Mucosa of stomach (tissue), 1 donor: ENCODE measurements at regions not wholly inside any gene's neighbourhood (a gene's known extent, or its start where the extent isn't known, plus 50 kb on each side); places are given as distances from the start of the nearest gene placed in this dataset.

Experiments used
- H3K27me3 ChIP-seq: one replicate; pipeline ENCODE4 v1.7.0; 2013; ENCODE audit warnings: mild to moderate bottlenecking, low read length; ENCODE audit not compliant: control insufficient read depth, insufficient read depth
- H3K36me3 ChIP-seq: one replicate; pipeline ENCODE4 v1.7.0; 2013; ENCODE audit warnings: low read length; ENCODE audit not compliant: control insufficient read depth, insufficient read depth
- H3K4me1 ChIP-seq: one replicate; pipeline ENCODE4 v1.7.0; 2013; ENCODE audit warnings: mild to moderate bottlenecking, low read length; ENCODE audit not compliant: control insufficient read depth, insufficient read depth
- H3K4me3 ChIP-seq: one replicate; pipeline ENCODE4 v1.7.0; 2013; ENCODE audit warnings: low read length
- H3K9ac ChIP-seq: one replicate; pipeline ENCODE4 v1.7.0; 2013; ENCODE audit warnings: mild to moderate bottlenecking, low read length, moderate library complexity
- H3K9me3 ChIP-seq: one replicate; pipeline ENCODE4 v1.7.0; 2013; ENCODE audit warnings: mild to moderate bottlenecking, low read length, moderate library complexity; ENCODE audit not compliant: control insufficient read depth
- donor health status: Pancreatic carcinoma.

DNA sequence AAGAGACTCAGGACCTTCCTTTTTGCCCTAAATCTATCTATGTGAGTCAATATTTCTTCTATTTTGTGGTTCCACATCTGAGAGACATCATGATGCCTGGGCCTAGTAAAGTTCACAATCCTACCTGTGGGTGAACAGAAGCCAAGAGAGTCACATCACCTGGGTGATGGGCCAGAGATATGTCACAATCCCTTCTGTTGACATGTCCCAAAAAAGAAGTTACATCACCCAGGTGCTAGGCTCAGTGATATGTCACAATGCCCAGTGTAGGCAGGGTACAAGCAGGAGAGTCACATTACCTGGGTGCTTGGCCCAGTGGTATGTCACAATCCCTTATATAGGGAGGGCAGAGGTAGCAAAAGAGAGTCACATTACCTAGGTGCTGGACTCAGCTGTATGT lies 2101.9 kb downstream of the TP53TG3F start:
- Histone ChIP-seq H3K36me3 (no peaks in the 10 kb centered on the region), H3K4me1 (no peaks in the 10 kb centered on the region), H3K9me3 (no peaks in the 10 kb centered on the region), H3K27me3 (no peaks in the 10 kb centered on the region), H3K4me3 (no peak overlapping the region), H3K9ac (no peak overlapping the region)

DNA sequence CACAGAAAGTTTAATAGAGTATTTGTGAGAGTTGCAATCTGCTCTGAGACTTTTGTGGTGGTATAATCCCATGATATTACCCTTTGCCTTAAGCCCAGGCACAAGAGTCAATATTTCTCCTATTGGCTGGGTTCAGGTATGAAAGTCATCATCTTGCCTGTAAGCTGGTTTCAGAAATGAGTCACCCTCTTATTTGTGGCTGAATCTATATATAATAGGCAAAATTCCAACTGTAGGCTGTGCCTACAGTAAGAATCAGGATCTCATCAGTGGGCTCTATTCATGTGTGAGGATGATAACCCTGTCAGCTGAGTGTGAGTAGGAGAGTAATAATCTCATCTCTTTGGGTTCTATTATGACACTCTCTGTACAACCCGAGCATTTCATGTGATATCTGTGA lies 2103.1 kb downstream of the TP53TG3F start:
- no peaks in the 10 kb centered on the region for H3K27me3 ChIP-seq
- no peak overlapping the region for H3K9ac ChIP-seq
- no peaks in the 10 kb centered on the region for H3K36me3 ChIP-seq
- H3K4me1 ChIP-seq = no peaks in the 10 kb centered on the region
- no peaks in the 10 kb centered on the region for H3K9me3 ChIP-seq
- H3K4me3 ChIP-seq = no peak overlapping the region

GRCh38 chr16:35562919-35563318 lies 2103.5 kb downstream of the TP53TG3F start:
- Histone ChIP-seq H3K4me1 (no peaks in the 10 kb centered on the region), H3K27me3 (no peaks in the 10 kb centered on the region), H3K9ac (no peak overlapping the region), H3K9me3 (no peaks in the 10 kb centered on the region), H3K4me3 (no peak overlapping the region), H3K36me3 (no peaks in the 10 kb centered on the region)

DNA sequence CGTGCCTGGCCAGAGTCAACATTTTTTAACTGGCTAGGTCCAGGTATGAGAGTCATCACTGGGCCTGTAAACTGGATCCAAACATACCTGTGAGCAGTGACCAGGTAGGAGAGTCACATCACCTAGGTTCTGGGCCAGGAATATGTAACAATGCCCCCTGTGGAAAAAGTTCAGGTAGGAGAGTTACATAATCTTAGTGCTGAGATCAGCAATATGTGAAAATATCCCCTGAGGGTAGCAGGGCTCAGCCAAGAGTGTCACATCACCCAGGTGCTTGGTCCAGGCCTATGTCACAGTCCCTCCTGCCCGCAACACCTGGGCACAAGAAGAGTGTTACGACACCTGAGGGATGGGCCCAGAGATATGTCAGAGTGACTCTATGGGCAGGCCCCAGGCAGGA lies 2104.7 kb downstream of the TP53TG3F start:
- Histone ChIP-seq H3K4me1 (no peaks in the 10 kb centered on the region), H3K4me3 (no peak overlapping the region), H3K27me3 (no peaks in the 10 kb centered on the region), H3K9me3 (no peaks in the 10 kb centered on the region), H3K9ac (no peak overlapping the region), H3K36me3 (no peaks in the 10 kb centered on the region)

- no peaks in the 10 kb centered on the region for H3K9me3 ChIP-seq
- H3K4me3 ChIP-seq = no peak overlapping the region
- no peak overlapping the region for H3K9ac ChIP-seq
- H3K27me3 ChIP-seq = no peaks in the 10 kb centered on the region
- no peaks in the 10 kb centered on the region for H3K4me1 ChIP-seq
- no peaks in the 10 kb centered on the region for H3K36me3 ChIP-seq
These were observed 2105.5 kb downstream of the TP53TG3F start for GRCh38 chr16:35564889-35565288.

DNA sequence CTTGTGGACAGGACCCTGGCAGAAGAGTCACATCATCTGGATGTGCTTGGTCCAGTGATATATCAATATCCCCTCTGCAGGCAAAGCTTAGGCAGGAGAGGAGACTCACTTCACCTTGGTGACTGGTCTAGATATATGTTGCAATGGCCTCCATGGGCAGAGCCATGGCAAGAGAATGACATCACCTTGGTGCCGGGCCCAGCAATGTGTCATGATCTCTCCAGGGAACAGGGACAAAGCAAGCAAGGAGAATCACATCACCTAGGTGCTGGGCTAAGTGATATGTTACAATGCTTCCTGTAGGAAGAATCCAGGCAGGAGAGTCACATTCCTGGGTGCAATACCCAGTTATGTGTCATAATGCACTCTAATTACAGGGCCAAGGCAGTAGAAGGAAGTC lies 2106.2 kb downstream of the TP53TG3F start:
- no peaks in the 10 kb centered on the region for H3K9me3 ChIP-seq
- no peaks in the 10 kb centered on the region for H3K27me3 ChIP-seq
- H3K36me3 ChIP-seq = no peaks in the 10 kb centered on the region
- no peaks in the 10 kb centered on the region for H3K4me1 ChIP-seq
- no peak overlapping the region for H3K9ac ChIP-seq
- H3K4me3 ChIP-seq = no peak overlapping the region

DNA sequence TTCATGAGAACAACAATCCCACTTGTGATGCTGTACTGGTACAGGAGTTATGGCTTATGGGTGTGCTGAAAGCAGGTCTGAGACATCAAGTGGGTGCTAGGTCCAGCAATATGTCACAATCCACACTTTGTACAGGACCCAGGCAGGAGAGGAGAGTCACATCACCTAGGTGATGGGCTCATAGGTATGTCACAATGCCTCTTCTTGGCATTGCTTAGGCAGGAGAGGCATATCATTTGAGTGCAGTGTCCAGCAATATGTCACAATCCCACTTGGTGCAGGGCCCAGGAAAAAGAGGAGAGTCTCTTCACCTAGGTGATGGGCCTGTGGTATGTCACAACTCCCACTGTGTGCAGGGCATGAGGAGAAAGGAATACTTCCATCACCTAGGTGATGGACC lies 2110.0 kb downstream of the TP53TG3F start:
- H3K36me3 ChIP-seq = no peaks in the 10 kb centered on the region
- no peak overlapping the region for H3K9ac ChIP-seq
- no peaks in the 10 kb centered on the region for H3K27me3 ChIP-seq
- H3K9me3 ChIP-seq = no peaks in the 10 kb centered on the region
- H3K4me3 ChIP-seq = no peak overlapping the region
- no peaks in the 10 kb centered on the region for H3K4me1 ChIP-seq

DNA sequence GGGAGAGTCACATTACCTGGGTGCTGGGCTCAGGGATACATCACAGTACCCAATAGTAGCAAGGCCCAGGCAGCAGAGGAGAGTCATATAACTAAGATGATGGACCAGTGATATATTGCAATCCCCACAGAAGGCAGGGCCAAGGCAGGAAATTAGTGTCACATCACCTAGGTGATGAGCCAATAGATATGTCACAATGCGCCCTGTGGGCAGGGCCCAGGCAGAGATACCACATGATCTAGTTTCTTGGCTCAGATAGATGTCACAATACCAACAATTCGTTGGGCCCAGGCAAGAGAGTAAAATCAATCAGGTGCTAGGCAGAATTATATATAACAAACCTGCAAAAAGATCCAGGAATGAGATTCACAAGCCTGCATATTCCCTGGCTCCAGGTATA lies 2111.5 kb downstream of the TP53TG3F start:
- Histone ChIP-seq H3K4me1 (no peaks in the 10 kb centered on the region), H3K27me3 (no peaks in the 10 kb centered on the region), H3K9me3 (no peaks in the 10 kb centered on the region), H3K36me3 (no peaks in the 10 kb centered on the region), H3K4me3 (no peak overlapping the region), H3K9ac (no peak overlapping the region)

DNA sequence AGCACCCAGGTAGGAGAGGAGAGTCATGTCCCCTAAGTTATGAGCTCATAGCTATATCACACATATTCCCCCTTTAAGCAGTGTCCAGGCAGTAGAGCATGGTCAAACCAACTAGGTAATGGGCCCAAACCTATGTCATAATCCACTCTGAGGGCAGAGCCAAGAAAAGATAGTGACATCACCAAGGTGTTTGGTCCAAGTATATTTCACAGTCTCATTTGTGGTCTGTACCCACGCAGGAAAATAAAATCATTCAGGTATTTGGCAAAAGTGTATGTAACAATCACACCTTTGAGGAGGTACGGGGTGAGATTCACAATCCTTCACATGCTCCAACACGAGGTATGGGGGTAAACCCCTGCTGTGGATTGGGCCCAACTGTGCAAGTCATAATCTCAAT lies 2112.8 kb downstream of the TP53TG3F start:
- Histone ChIP-seq H3K4me1 (no peaks in the 10 kb centered on the region), H3K9ac (no peak overlapping the region), H3K9me3 (no peaks in the 10 kb centered on the region), H3K27me3 (no peaks in the 10 kb centered on the region), H3K4me3 (no peak overlapping the region), H3K36me3 (no peaks in the 10 kb centered on the region)

GRCh38 chr16:35573407-35573806 lies 2114.0 kb downstream of the TP53TG3F start:
- H3K27me3 ChIP-seq = no peaks in the 10 kb centered on the region
- H3K4me3 ChIP-seq = no peak overlapping the region
- H3K9me3 ChIP-seq = no peaks in the 10 kb centered on the region

DNA sequence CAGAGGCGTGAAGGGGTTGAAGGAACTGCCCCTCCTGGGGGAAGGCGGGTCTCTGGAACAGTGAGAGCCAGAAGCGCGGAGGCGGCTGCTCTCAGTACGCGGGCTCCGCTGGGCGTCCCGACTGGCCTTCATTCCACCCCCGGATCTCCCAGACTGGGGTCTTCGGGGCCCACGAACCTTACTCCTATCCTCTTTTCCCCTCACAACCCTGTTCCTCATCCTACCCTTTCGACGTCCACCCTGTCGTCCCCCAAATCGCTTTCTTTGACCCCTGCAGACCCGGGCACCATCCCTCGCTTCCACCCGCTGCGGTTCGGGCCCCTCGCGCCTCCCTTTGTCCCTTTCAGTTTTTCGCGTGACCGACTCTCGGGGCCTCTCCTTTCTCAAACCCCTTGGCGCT lies 2114.6 kb downstream of the TP53TG3F start:
- Histone ChIP-seq H3K4me3 (no peak overlapping the region), H3K4me1 (no peaks in the 10 kb centered on the region), H3K27me3 (no peaks in the 10 kb centered on the region), H3K9me3 (no peaks in the 10 kb centered on the region), H3K9ac (no peak overlapping the region), H3K36me3 (no peaks in the 10 kb centered on the region)

More at GRCh38 chr16:35573407-35573806, 2114.0 kb downstream of the TP53TG3F start:
- H3K36me3 ChIP-seq = no peaks in the 10 kb centered on the region
- H3K4me1 ChIP-seq = no peaks in the 10 kb centered on the region
- H3K9ac ChIP-seq = no peak overlapping the region

GRCh38 chr16:35574454-35575431 lies 2115.3 kb downstream of the TP53TG3F start:
- no peaks in the 10 kb centered on the region for H3K4me1 ChIP-seq
- no peaks in the 10 kb centered on the region for H3K9me3 ChIP-seq
- H3K9ac ChIP-seq = no peak overlapping the region

More at GRCh38 chr16:35574454-35575431, 2115.3 kb downstream of the TP53TG3F start:
- Histone ChIP-seq H3K4me3 (no peak overlapping the region), H3K36me3 (no peaks in the 10 kb centered on the region), H3K27me3 (no peaks in the 10 kb centered on the region)
